ENCODE measurements at regions not wholly inside any gene's neighbourhood (a gene's known extent, or its start where the extent isn't known, plus 50 kb on each side); places are given as distances from the start of the nearest gene placed in this dataset.

DNA sequence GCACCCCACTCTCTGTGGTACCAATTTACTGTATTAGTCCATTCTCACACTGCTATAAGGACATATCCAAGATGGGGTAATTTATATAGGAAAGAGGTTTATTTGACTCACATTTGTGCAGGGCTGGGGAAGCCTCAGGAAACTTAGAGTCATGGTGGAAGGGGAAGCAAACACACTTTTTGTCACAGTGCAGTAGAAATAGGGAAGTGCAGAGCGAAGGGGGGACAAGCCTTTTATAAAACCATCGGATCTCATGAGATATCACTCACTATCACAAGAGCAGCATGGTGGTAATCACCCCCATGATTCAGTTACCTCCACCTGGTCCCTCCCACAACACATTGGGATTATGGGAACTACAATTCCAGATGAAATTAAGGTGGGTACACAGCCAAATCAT, 766.9 kb upstream of the PCDH10 start:
- intact Hi-C loops (cut with DNase I; ENCODE audit: low total_unique reads) = no loop called here
- no peak overlapping the region for H3K4me3 ChIP-seq (ENCODE audit: low read depth, poor library complexity, severe bottlenecking)
- 73 to 83% methylated on average over 2 of the region's 2 CpGs for WGBS, 2 donors
- no peak for TF ChIP-seq POLR2A (IDR thresholded peaks at IDR 0.05)
- no peak for DNase-seq (ENCODE audit: low spot score in 2 of 2)

DNA sequence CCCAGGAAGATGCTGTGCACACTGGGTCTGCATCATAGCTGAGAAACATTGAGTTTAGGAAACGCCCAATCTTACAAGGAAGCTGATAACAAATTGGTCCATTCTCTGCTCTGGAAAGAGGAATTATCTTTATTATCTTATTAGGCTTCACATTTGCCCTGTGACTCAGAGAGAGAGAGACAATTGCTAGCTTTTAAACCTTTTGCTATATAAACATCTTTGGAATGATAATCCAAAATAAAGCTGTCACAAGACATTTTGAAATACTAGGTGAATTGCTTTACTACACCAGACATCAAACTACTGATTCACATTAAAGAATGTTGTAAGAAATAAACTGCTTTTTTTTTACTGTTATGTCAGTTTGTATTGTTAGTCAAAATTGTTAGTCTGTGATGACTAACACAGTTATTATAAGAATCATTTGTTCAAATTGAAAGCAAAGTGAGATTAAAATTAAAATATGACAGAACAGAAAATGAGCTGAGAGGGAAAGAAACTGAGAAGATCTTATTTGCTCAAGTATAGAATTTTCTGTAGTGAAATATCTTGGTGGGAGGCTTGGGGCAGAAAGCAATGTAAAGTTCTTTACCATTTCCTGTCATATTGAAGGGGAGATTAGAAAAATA, 765.4 kb upstream of the PCDH10 start:
- intact Hi-C loops (cut with DNase I; ENCODE audit: low total_unique reads) = no loop called here
- H3K4me3 ChIP-seq (ENCODE audit: low read depth, poor library complexity, severe bottlenecking) = no peak overlapping the region
- DNase-seq (ENCODE audit: low spot score in 2 of 2) = no peak
- no peak for TF ChIP-seq POLR2A (IDR thresholded peaks at IDR 0.05)
- TF ChIP-seq, protein P1, sequence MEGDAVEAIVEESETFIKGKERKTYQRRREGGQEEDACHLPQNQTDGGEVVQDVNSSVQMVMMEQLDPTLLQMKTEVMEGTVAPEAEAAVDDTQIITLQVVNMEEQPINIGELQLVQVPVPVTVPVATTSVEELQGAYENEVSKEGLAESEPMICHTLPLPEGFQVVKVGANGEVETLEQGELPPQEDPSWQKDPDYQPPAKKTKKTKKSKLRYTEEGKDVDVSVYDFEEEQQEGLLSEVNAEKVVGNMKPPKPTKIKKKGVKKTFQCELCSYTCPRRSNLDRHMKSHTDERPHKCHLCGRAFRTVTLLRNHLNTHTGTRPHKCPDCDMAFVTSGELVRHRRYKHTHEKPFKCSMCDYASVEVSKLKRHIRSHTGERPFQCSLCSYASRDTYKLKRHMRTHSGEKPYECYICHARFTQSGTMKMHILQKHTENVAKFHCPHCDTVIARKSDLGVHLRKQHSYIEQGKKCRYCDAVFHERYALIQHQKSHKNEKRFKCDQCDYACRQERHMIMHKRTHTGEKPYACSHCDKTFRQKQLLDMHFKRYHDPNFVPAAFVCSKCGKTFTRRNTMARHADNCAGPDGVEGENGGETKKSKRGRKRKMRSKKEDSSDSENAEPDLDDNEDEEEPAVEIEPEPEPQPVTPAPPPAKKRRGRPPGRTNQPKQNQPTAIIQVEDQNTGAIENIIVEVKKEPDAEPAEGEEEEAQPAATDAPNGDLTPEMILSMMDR (IDR thresholded peaks at IDR 0.05) = no peak
- 42 to 61% methylated on average over 1 of the region's 1 CpG for WGBS, 2 donors

DNA sequence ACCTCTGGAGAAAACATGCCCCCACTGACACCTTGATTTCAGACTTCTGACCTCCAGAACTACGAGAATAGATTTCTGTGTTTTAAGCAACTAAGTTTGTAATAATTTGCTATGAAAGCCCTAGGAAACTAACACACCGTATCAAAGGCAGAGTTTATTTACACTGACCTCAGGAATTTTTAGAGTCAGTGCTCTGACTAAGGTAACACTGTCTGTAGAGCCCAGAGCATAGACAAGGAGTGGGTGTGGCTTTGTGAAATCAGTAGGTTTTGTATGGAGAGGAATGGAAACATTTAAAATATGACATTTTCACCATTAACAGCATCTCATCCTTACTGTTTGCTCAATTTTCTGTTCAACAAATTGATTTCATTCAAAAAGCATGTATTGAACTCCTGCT, 764.4 kb upstream of the PCDH10 start:
- WGBS, 2 donors = 79 to 93% methylated on average over 2 of the region's 2 CpGs
- TF ChIP-seq POLR2A (IDR thresholded peaks at IDR 0.05) = no peak
- TF ChIP-seq, protein P1 (IDR thresholded peaks at IDR 0.05) = no peak
- DNase-seq (ENCODE audit: low spot score in 2 of 2) = no peak
- no peak overlapping the region for H3K4me3 ChIP-seq (ENCODE audit: low read depth, poor library complexity, severe bottlenecking)
- intact Hi-C loops (cut with DNase I; ENCODE audit: low total_unique reads) = no loop called here

DNA sequence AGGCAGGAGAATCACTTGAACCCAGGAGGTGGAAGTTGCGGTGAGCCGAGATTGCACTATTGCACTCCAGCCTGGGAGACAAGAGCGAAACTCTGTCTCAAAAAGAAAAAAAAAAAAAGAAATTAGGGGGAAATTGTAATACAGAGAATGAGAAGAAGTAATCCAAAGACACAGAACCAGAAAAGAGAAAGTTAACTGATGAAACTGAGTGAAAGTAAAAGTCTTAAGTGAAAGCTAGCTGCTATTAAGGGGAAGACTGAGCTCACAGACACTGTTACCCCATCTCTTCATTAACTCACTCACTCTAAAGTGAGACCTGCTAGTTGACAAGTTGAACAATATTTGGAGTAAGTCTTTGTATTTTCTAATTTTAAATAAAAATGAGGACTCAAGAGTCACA, 763.0 kb upstream of the PCDH10 start:
- TF ChIP-seq, protein P1 (IDR thresholded peaks at IDR 0.05) = no peak
- TF ChIP-seq POLR2A (IDR thresholded peaks at IDR 0.05) = no peak
- DNase-seq (ENCODE audit: low spot score in 2 of 2) = no peak
- intact Hi-C loops (cut with DNase I; ENCODE audit: low total_unique reads) = no loop called here
- 96% methylated on average over 3 of the region's 3 CpGs for WGBS, 2 donors
- H3K4me3 ChIP-seq (ENCODE audit: low read depth, poor library complexity, severe bottlenecking) = no peak overlapping the region

DNA sequence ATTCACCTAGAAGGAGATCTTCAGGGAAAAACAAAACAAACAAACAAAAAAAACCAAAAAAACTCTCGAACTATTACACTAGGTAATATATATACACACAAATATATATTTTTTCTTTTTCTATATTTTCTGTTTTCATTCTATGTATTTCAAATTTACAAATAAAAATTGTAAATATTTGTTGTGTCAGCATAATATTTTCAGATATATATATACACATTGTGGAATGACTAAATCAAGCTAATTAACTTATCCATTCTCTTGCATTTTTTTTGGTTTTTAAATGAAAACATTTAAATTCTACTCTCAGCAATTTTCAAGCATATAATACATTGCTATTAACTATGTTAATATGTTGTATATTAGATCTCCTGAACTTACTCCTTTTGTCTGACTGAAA, 762.0 kb upstream of the PCDH10 start:
- H3K4me3 ChIP-seq (ENCODE audit: low read depth, poor library complexity, severe bottlenecking) = no peak overlapping the region

DNA sequence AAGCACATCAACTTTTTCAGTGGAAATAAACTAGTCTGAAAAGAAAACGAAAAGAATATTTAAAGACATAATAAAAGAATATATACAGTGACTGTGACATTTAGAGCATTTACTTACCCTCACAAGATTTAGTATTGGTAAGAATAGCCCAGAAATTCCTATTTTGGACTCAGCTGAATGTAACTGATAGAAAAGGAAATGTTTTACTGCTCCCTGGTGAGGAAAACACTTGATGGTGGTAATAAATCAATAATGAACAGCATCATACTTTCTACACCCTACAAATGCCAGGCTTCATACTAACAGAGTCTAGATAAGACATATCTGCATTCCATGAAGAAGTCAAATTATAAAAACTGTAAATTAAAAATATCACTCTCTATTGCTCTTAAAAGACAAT, 753.5 kb upstream of the PCDH10 start:
- 24 to 40% methylated on average over 1 of the region's 1 CpG for WGBS, 2 donors
- no peak overlapping the region for H3K4me3 ChIP-seq (ENCODE audit: low read depth, poor library complexity, severe bottlenecking)
- intact Hi-C loops (cut with DNase I; ENCODE audit: low total_unique reads) = no loop called here
- no peak for TF ChIP-seq POLR2A (IDR thresholded peaks at IDR 0.05)
- TF ChIP-seq, protein P1 (IDR thresholded peaks at IDR 0.05) = no peak
- no peak for DNase-seq (ENCODE audit: low spot score in 2 of 2)

More for the DNA sequence above, 762.0 kb upstream of the PCDH10 start:
- WGBS, 2 donors = 75 to 84% methylated on average over 1 of the region's 1 CpG
- no peak for TF ChIP-seq POLR2A (IDR thresholded peaks at IDR 0.05)
- TF ChIP-seq, protein P1 (IDR thresholded peaks at IDR 0.05) = no peak
- DNase-seq (ENCODE audit: low spot score in 2 of 2) = no peak
- intact Hi-C loops (cut with DNase I; ENCODE audit: low total_unique reads) = no loop called here

Data from lower leg skin (tissue), 4 donors.